Stimulated activated CD8-positive, alpha-beta memory T cell treated with anti-CD3 and anti-CD28 coated beads, Interleukin-7, amount 100 ng/mL, for 4 hours (primary cell): ENCODE measurements at regions not wholly inside any gene's neighbourhood (a gene's known extent, or its start where the extent isn't known, plus 50 kb on each side); places are given as distances from the start of the nearest gene placed in this dataset.
"Not testable (repeated sequence)": the region's sequence is repeated elsewhere in the genome, so short reads cannot be mapped to it uniquely, and the experiment has no call there.

Experiments used
- DNase-seq, 2 donors: peaks; one replicate each; pipeline ENCODE4 v3.0.0-alpha.2; 2020; ENCODE audit warnings: low read depth in 2 of 2

- no peak for DNase-seq
These were observed 1541.1 kb downstream of the FAM181B start for GRCh38 chr11:81192516-81192915.

- DNase-seq = no peak
These were observed 1543.1 kb downstream of the FAM181B start for GRCh38 chr11:81190546-81190945.

DNA sequence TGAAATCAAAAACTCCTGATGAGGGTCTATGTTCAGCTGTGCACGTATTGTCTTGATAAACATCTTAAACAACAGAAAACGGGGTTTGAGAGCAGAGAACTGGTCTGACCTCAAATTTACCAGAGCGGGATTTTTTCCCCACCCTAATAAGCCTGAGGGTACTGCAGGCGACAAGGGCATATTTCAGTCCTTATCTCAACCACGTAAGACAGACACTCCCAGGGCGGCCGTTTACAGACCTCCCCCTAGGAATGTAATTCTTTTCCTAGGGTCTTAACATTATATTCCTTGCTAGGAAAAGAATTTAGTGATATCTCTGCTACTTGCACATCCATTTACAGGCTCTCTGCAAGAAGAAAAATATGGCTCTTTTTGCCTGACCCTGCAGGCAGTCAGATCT lies 1546.6 kb downstream of the FAM181B start:
- not testable (repeated sequence) for DNase-seq

DNA sequence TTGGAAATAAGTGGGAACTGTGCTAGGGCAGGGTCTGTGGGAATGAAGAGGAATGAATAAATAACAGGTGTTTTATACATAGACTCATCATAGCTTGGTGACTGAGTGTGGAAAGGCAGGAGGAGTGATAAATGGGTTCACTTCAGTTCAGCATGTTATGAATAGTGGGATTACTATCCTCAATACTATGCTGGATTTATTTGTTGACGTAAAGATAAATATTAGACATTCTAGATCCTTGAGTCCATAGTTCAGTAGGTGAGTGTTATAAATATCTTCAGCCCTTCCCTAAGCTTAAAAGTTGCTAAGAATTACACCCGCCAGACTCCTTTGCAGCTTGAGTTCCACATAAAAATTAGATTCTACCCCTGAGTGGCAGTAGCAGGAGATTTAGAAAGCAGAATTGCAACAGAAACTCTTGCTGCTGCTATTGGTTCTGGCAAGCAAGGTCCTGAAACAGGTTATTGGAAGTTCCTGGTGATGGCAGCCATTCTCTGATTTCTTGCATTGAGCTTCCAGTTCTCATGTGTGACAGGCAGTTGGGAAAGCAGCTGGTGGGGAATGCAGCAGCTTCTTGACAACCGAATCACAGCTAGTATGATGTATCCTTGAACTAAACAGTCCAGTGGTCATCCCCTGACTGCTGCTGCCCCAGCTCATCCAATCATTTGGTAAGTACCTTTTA lies 1558.9 kb downstream of the FAM181B start:
- no peak for DNase-seq

DNA sequence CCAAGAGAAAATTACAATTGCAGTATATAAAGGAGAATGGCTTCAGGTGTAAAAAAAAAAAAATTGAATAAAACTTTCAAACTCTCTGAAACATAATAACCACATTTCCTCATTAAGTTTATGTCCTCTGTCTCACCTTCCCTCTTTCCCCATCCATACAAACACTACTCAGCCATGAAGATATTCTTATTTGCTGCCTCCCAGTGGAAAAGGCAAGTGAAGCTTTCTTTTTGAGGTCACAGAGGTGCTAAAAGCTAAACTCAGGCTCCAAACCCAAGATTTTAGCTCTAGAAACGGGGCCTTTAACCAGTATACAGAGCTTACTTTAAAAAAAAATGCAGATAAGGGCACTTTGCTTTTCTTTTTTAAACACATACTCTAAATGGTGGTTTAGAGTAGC lies 1568.5 kb downstream of the FAM181B start:
- DNase-seq = no peak

DNA sequence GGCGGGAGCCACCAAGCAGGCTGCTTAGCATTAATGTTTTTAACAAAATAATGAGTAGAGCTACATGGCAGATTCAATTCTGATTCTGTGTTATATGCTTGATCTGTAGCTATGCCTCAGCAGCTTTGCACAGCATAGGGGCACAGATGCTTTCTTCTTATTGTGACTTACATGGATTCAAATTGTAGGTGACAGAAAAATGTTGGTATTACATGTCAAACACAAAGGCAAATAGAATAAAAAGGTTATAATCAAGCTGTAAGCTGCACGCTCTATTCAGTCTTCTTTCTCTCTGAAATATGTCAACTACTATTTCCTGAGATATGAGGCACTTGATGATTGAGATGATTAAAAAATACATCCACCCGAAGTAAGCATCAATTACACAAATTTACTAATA lies 1573.8 kb downstream of the FAM181B start:
- DNase-seq = no peak

- no peak for DNase-seq
These were observed 1598.1 kb downstream of the FAM181B start for GRCh38 chr11:81135570-81135969.

GRCh38 chr11:81129618-81130017 lies 1604.0 kb downstream of the FAM181B start:
- no peak for DNase-seq

GRCh38 chr11:81112718-81113117 lies 1620.9 kb downstream of the FAM181B start:
- no peak for DNase-seq

DNA sequence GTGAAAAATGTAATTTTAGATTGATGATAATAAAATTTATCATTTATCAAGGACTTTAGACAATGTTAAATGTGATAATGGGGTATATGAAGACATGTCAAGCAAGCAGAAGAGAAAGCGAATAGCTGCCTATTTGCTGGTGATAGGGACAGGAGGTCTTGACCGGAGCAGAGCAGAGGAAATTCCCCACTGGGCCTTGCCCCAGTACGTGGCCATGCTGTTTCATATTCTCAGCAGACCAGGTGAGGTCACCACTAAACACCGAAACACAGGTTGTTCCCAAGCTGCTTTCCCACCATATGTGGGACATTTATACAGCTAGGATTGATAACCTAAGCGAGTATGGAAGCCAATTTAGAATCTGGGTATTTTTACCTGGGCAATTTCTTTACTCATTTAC lies 1629.6 kb downstream of the FAM181B start:
- no peak for DNase-seq

GRCh38 chr11:81098471-81098870 lies 1635.2 kb downstream of the FAM181B start:
- no peak for DNase-seq

DNA sequence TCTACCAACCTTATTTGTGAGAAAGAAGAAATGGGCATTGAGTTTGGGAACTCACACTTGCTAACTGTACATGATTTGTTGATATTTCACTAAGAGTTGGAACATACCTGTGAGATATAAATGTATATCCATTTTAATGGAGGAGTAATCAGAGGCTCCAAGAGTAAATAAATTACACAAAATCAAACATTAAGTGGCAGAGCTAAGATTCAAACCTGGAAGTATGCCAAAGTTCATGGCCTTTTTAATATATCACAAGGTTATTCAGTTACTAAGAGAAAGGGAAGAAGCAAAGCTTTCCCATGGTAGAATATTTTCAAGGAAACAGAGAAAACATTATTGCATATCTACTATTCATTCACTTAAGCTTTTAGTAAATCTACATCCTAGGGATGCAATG lies 1641.1 kb downstream of the FAM181B start:
- DNase-seq = no peak

DNA sequence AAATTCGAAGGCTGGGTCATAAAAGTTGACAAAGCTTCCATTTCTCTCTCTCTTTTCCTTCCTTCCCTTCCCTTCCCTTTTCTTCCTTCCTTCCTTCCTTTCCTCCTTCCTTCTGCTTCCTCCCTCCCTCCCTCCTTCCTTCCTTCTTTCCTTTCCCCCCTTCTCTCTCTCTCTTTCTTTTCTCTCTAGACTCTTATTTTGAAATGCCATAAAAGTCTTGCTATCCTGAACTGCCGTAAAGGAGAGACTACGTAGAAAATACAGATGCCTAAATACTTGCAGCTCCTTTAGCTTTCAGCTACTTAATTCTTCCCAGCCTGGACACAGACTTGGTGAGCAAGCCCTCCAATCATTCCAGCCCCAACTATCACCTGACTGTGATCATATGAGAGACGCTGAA lies 1644.4 kb downstream of the FAM181B start:
- no peak for DNase-seq

GRCh38 chr11:81080476-81080875 lies 1639.6 kb upstream of the TENM4 start:
- DNase-seq = no peak

DNA sequence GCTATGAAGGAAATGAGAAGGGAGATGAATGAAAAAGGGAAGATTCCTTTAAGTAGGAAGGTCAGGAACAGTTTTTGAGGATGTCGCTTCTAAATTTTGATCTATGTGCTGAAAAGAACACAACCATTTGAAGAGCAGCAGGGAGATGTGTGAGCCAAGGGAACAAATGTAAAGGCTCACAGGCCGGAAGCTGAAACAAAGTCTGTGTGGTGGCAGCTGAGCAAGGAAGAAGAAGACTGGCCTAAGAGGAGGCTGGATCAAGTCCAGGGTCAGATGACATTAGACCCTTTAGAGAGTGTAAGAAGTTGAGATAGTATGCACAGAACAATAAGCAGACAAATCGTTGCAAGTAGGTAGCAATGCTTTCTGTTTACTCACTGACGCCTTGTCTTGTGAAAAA lies 1631.4 kb upstream of the TENM4 start:
- DNase-seq = no peak

DNA sequence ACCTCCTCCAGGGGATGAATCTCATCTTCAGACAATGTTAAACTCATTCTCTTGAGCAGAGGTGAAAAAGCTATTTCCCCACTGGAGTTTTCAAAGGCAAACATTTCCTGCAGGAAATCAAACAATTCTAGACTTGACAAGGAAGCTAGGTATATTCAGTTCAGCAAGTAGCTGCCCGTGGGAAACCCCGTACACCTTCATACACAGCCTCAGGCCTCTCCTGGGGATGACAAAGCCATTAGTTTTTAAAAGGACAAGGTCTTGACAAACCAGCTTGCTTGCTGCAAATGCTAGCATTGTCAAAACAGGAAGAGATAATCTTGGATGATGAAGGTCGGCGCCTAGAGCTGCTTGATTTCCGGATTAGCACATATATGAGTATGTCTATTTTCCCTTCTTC lies 1630.8 kb upstream of the TENM4 start:
- no peak for DNase-seq

DNA sequence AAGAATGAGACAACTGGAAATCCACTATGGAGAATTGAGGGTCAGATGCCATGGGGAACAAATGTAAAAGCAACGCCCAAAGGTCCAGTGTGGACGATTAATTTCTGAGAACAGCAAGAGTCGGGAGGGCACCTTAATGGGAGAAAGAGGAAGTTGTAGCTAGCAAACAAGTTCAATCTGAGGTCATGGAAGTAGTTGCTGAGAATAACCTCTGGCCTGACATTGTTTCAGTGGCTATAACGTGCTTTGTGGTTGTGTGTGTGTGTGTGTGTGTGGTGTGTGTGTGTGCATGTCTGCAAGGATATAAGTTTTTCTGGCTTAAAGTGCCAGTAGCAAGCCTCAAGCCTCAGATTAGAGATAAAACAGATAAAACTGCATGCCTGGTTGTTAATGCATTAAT lies 1630.1 kb upstream of the TENM4 start:
- no peak for DNase-seq

DNA sequence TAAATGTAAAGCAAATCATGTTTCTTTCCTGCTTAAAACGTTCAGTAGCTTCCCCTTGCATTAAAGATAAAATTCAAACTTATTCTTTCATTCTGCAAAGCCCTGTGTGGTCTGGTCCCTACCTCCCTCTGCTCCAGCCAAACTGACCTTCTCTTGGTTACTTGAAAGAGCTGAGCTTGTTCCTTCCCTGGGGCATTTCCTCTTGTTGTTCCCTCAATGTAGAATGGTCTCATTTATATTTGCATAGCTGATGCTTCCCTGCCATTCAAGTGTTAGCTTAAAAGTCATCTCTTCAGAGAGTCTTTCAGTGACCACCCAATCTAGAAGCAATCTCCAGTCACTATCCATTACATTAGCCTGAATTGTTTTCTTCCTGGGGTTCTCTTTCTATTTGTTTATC lies 1618.5 kb upstream of the TENM4 start:
- DNase-seq = no peak

DNA sequence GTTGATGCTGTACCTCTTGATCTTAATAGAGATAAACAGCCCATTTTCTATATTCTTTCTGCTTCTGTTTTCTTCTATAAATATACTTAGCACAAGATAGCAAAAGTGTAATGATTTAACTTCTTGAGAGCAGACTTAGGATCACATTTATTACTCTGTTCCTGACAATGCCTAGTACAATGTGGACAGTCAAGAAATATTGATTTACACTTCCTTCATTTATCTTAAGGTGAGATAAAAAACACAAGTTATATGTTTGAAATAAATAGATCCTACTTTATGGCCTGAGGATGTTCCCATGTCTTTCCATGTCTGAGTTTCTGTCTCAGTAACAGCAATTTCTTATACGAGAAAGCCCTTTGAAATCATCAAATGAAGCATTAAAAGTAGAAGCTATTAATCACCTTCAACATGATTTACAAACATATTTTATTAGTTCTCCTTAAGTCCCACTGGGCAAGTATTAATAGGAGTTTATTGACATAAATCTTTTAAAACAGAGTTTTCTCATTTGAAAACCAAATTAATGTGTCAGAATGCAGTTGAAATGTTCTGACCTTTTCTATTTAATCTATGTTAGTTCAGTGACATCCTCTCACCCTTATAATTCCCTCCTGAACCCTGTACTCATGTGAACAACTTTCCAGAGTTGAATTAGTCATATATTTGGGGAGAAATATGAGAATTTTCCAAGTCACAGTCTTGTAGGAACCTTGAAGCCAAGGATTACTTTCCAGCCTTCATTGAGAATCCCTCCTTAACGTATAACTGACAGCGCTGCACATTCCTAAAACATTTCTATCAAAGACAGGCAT lies 1611.7 kb upstream of the TENM4 start:
- no peak for DNase-seq

GRCh38 chr11:81039916-81040524 lies 1599.2 kb upstream of the TENM4 start:
- DNase-seq = no peak

DNA sequence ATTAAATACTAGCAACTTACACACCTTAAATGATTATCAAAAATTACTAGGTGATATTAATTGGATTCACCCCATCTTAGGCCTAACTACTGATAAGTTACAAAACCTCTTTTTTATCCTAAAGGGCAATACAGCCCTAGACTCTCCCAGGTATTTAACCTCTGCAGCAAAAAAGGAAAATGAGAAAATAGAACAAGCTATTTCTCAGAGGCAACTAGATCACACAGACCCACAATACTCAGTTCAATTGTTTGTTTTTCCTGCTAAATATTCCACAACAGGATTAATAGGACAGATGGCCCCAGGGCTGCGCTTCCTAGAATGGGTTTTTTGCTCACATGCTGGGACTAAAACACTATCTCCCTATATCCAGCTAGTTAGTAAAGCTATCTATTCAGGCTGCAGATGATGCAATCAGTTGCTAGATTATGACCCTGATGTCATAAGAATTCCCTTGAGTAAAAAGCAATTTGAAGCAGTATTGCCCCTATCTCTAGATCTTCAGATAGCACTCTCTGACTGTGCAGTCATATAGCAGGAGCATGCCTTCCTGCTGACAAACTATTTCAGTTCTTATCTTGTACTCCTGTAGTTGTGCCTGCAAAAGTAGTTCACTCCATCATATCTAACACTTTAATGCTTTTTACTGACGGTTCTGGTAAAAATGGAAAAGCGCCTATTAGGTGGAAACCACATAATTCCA lies 1595.5 kb upstream of the TENM4 start:
- no peak for DNase-seq

DNA sequence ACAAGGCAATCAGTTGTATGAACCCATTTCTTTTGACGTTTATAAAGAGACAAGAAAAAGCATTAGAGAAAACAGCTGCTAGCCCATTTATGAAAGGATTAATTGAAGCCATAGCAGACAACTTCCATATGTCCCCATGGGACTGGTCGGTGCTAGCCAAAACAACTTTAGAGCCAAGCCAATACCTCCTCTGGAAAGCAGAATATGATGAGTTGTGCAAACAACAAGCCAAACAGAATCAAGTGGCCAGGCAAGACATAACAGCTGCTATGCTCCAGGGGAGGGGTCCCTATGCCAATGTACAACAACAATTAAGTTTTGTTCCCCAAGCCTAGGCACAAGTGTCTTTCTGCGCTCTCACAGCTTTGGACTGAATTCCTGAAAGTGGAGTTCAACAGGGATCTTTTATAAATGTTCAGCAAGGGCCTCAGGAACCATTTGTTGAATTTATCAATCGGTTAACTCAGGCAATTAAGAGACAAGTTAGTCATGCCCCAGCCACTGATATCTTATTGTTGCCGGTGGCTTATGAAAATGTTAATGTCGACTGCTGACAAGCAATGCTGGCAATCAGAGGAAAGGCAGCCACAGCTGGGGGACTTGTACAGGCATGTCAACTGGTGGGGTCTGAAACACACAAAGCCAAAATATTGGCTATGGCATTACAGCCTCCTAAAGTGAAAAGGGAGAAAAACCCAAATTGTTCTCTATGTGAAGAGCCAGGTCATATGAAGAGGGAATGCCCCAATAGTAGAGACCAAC lies 1593.1 kb upstream of the TENM4 start:
- DNase-seq = no peak
